Neural cell (in vitro differentiated cells): ENCODE measurements at regions not wholly inside any gene's neighbourhood (a gene's known extent, or its start where the extent isn't known, plus 50 kb on each side); places are given as distances from the start of the nearest gene placed in this dataset.

Source experiments
- H2AFZ ChIP-seq: fragments of 200-600, 300-800 bp; sonication (generic), shearing (Covaris generic); 2 replicates; pipeline ENCODE4 v1.6.0; 2014; ENCODE audit warnings: low read depth, mild to moderate bottlenecking, antibody characterized with exemption, low read length, moderate library complexity
- H3F3A ChIP-seq: fragments of 200-600 bp; shearing (Covaris generic); 2 replicates; pipeline ENCODE4 v1.6.1; 2016; ENCODE audit warnings: mild to moderate bottlenecking, moderate library complexity, mixed read lengths, antibody characterized with exemption, low read length; ENCODE audit not compliant: insufficient read depth, poor library complexity, severe bottlenecking
- H3K27ac ChIP-seq: fragments of 200-600, 300-800 bp; sonication (generic), shearing (Covaris generic); 2 replicates; pipeline ENCODE4 v1.5.1; 2014; ENCODE audit warnings: mild to moderate bottlenecking, low read length, moderate library complexity
- H3K27me3 ChIP-seq: fragments of 300-800, 200-600 bp; sonication (generic), shearing (Covaris generic); 2 replicates; pipeline ENCODE4 v1.6.0; 2014; ENCODE audit warnings: mild to moderate bottlenecking, low read depth, low read length, moderate library complexity; ENCODE audit not compliant: insufficient read depth
- H3K36me3 ChIP-seq: fragments of 300-800, 200-600 bp; sonication (generic), shearing (Covaris generic); 2 replicates; pipeline ENCODE4 v1.5.1; 2014; ENCODE audit warnings: mild to moderate bottlenecking, antibody characterized with exemption, low read length, moderate library complexity; ENCODE audit not compliant: insufficient read depth
- H3K4me2 ChIP-seq: fragments of 300-800, 200-600 bp; sonication (generic), shearing (Covaris generic); 2 replicates; pipeline ENCODE4 v1.6.0; 2014; ENCODE audit warnings: mild to moderate bottlenecking, low read length
- H3K4me3 ChIP-seq: fragments of 300-800, 200-600 bp; sonication (generic), shearing (Covaris generic); 2 replicates; pipeline ENCODE4 v1.5.1; 2014; ENCODE audit warnings: mild to moderate bottlenecking, low read length, moderate library complexity
- H3K79me2 ChIP-seq: fragments of 200-600 bp; shearing (Covaris generic); replicated peaks from 2 replicates; pipeline ENCODE4 v1.6.0; 2014; ENCODE audit warnings: mild to moderate bottlenecking, low read length, moderate library complexity; ENCODE audit not compliant: insufficient read depth
- H3K9ac ChIP-seq: fragments of 300-800, 200-600 bp; sonication (generic), shearing (Covaris generic); 2 replicates; pipeline ENCODE4 v1.6.1; 2016; ENCODE audit warnings: mild to moderate bottlenecking, low read length, mixed read lengths
- H3K9me2 ChIP-seq: fragments of 200-600 bp; shearing (Covaris generic); 2 replicates; pipeline ENCODE4 v1.6.1; 2016; ENCODE audit warnings: mild to moderate bottlenecking, low read length, mixed read lengths; ENCODE audit not compliant: insufficient read depth
- H3K9me3 ChIP-seq: fragments of 200-600, 300-800 bp; sonication (generic), shearing (Covaris generic); 2 replicates; pipeline ENCODE4 v1.6.1; 2016; ENCODE audit warnings: mild to moderate bottlenecking, mixed run types, low read length, moderate library complexity, mixed read lengths
- H4K20me1 ChIP-seq: fragments of 200-600 bp; shearing (Covaris generic); 2 replicates; pipeline ENCODE4 v1.6.1; 2016; ENCODE audit warnings: mild to moderate bottlenecking, mixed run types; ENCODE audit not compliant: insufficient read depth
- EP300 ChIP-seq: fragments of 450-650 bp; conservative IDR thresholded peaks from 2 replicates; pipeline ENCODE4 v1.6.1; 2014; ENCODE audit warnings: antibody characterized with exemption, mild to moderate bottlenecking, moderate library complexity; ENCODE audit not compliant: poor library complexity, severe bottlenecking
- EZH2 ChIP-seq: fragments of 200-600, 300-800 bp; shearing (Covaris generic), sonication (generic); IDR thresholded peaks from 2 replicates; pipeline ENCODE4 v1.6.1; 2014; ENCODE audit warnings: antibody characterized with exemption, low read length, borderline replicate concordance, mild to moderate bottlenecking; ENCODE audit not compliant: insufficient read depth, poor library complexity, severe bottlenecking
- MXI1 ChIP-seq: fragments of 450-650 bp; conservative IDR thresholded peaks from 2 replicates; pipeline ENCODE4 v1.6.1; 2014; ENCODE audit warnings: antibody characterized with exemption, mild to moderate bottlenecking; ENCODE audit not compliant: poor library complexity, severe bottlenecking
- POLR2AphosphoS5 ChIP-seq: IDR thresholded peaks from 2 replicates; pipeline ENCODE4 v1.6.1; 2012
- RAD21 ChIP-seq: fragments of 450-650 bp; conservative IDR thresholded peaks from 2 replicates; pipeline ENCODE4 v1.6.1; 2014; ENCODE audit warnings: antibody characterized with exemption, mild to moderate bottlenecking, moderate library complexity
- REST ChIP-seq: IDR thresholded peaks from 2 replicates; pipeline ENCODE4 v1.6.1; 2012; ENCODE audit warnings: borderline replicate concordance
- SMC3 ChIP-seq: fragments of 450-650 bp; conservative IDR thresholded peaks from 2 replicates; pipeline ENCODE4 v1.6.1; 2014; ENCODE audit warnings: antibody characterized with exemption, mild to moderate bottlenecking, moderate library complexity; ENCODE audit not compliant: poor library complexity
- TAF1 ChIP-seq: IDR thresholded peaks from 2 replicates; pipeline ENCODE4 v1.6.1; 2012; ENCODE audit warnings: low read depth
- TF ChIP-seq, protein P1 (sequence below): fragments of 450-650 bp; IDR thresholded peaks from 2 replicates; pipeline ENCODE4 v1.5.1; 2014; ENCODE audit warnings: antibody characterized with exemption, mild to moderate bottlenecking, moderate library complexity; ENCODE audit not compliant: poor library complexity, severe bottlenecking

- H3K9me3 ChIP-seq: no peaks in the 10 kb centered on the region
- no peak overlapping the region for H3K9ac ChIP-seq
- H3K79me2 ChIP-seq: no peaks in the 10 kb centered on the region
- no peaks in the 10 kb centered on the region for H3K36me3 ChIP-seq
- no peaks in the 10 kb centered on the region for H4K20me1 ChIP-seq
- H3K27ac ChIP-seq: no peak overlapping the region
- no peak overlapping the region for H3K4me2 ChIP-seq
- H3K9me2 ChIP-seq: no peaks in the 10 kb centered on the region
- no peak overlapping the region for H3K4me3 ChIP-seq
- H2AFZ ChIP-seq: no peak overlapping the region
- no peak for TF ChIP-seq TAF1
- TF ChIP-seq SMC3: no peak
- TF ChIP-seq RAD21: no peak
- H3F3A ChIP-seq: no peaks in the 10 kb centered on the region
- no peaks in the 10 kb centered on the region for H3K27me3 ChIP-seq
These were observed 196.1 kb upstream of the OSR1 start for GRCh38 chr2:19554520-19554919.

- no peak overlapping the region for H3K9ac ChIP-seq
- no peaks in the 10 kb centered on the region for H3K27me3 ChIP-seq
- H4K20me1 ChIP-seq: no peaks in the 10 kb centered on the region
- H2AFZ ChIP-seq: no peak overlapping the region
- H3K27ac ChIP-seq: no peak overlapping the region
- H3K4me2 ChIP-seq: no peak overlapping the region
- H3K9me2 ChIP-seq: no peaks in the 10 kb centered on the region
- H3F3A ChIP-seq: no peaks in the 10 kb centered on the region
- TF ChIP-seq MXI1 (no peak), REST (no peak), TAF1 (no peak), RAD21 (no peak), EP300 (no peak), POLR2AphosphoS5 (no peak), SMC3 (no peak), EZH2 (no peak)
- TF ChIP-seq, protein P1, sequence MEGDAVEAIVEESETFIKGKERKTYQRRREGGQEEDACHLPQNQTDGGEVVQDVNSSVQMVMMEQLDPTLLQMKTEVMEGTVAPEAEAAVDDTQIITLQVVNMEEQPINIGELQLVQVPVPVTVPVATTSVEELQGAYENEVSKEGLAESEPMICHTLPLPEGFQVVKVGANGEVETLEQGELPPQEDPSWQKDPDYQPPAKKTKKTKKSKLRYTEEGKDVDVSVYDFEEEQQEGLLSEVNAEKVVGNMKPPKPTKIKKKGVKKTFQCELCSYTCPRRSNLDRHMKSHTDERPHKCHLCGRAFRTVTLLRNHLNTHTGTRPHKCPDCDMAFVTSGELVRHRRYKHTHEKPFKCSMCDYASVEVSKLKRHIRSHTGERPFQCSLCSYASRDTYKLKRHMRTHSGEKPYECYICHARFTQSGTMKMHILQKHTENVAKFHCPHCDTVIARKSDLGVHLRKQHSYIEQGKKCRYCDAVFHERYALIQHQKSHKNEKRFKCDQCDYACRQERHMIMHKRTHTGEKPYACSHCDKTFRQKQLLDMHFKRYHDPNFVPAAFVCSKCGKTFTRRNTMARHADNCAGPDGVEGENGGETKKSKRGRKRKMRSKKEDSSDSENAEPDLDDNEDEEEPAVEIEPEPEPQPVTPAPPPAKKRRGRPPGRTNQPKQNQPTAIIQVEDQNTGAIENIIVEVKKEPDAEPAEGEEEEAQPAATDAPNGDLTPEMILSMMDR: no peak
- H3K36me3 ChIP-seq: no peaks in the 10 kb centered on the region
- no peaks in the 10 kb centered on the region for H3K79me2 ChIP-seq
- H3K9me3 ChIP-seq: no peaks in the 10 kb centered on the region
- no peak overlapping the region for H3K4me3 ChIP-seq
These were observed 193.8 kb upstream of the OSR1 start for GRCh38 chr2:19552270-19552669.

- no peaks in the 10 kb centered on the region for H3K36me3 ChIP-seq
- H4K20me1 ChIP-seq: no peaks in the 10 kb centered on the region
- no peak overlapping the region for H3K4me3 ChIP-seq
- no peak overlapping the region for H3K9ac ChIP-seq
- no peak overlapping the region for H3K27ac ChIP-seq
- H3K9me2 ChIP-seq: no peaks in the 10 kb centered on the region
- TF ChIP-seq TAF1 (no peak), SMC3 (no peak), EZH2 (no peak), REST (no peak), EP300 (no peak), RAD21 (no peak), POLR2AphosphoS5 (no peak), MXI1 (no peak)
- TF ChIP-seq, protein P1: no peak
- no peaks in the 10 kb centered on the region for H3K79me2 ChIP-seq
- no peak overlapping the region for H3K4me2 ChIP-seq
- no peak overlapping the region for H2AFZ ChIP-seq
- no peaks in the 10 kb centered on the region for H3K27me3 ChIP-seq
- H3F3A ChIP-seq: no peaks in the 10 kb centered on the region
- H3K9me3 ChIP-seq: no peaks in the 10 kb centered on the region
These were observed 192.3 kb upstream of the OSR1 start for GRCh38 chr2:19550750-19551149.
